ENCODE measurements at regions not wholly inside any gene's neighbourhood (a gene's known extent, or its start where the extent isn't known, plus 50 kb on each side); places are given as distances from the start of the nearest gene placed in this dataset.

- ChIA-PET CTCF (no interaction called here), POLR2A (ENCODE audit: low non-redundant PET) (no interaction called here)
- Histone ChIP-seq H3K36me3 (ENCODE audit: insufficient read depth, low read length, poor library complexity, severe bottlenecking) (no peaks in the 10 kb centered on the region), H3K4me1 (ENCODE audit: insufficient read depth, low read length, poor library complexity, severe bottlenecking) (no peaks in the 10 kb centered on the region), H3K4me3 (ENCODE audit: low read depth, low read length, poor library complexity, severe bottlenecking) (no peak overlapping the region), H3K27me3 (replicated peaks; ENCODE audit: insufficient read depth, low read depth, low read length, poor library complexity) (peaks cover 68% of the 10 kb centered on the region), H3K27ac (ENCODE audit: low read depth, low read length, poor library complexity, severe bottlenecking) (no peak overlapping the region), H3K9me3 (ENCODE audit: low read depth, low read length, poor library complexity, severe bottlenecking) (no peaks in the 10 kb centered on the region)
- intact Hi-C loops (cut with micrococcal nuclease; ENCODE audit: unreplicated experiment): no loop called here
- no TSS peak for BruUV-seq (replicated peaks)
- DNase-seq (ENCODE audit: low spot score): no peak
- TF ChIP-seq EZH2 (IDR thresholded peaks at IDR 0.05; ENCODE audit: borderline replicate concordance, low read depth, low read length, poor library complexity, severe bottlenecking): no peak
- no peak for TF ChIP-seq CTCF (conservative IDR thresholded peaks at IDR 0.05; ENCODE audit: low read depth, low read length)
Observed at GRCh38 chr2:88866756-88867155, 175.3 kb downstream of the RPIA start.

DNA sequence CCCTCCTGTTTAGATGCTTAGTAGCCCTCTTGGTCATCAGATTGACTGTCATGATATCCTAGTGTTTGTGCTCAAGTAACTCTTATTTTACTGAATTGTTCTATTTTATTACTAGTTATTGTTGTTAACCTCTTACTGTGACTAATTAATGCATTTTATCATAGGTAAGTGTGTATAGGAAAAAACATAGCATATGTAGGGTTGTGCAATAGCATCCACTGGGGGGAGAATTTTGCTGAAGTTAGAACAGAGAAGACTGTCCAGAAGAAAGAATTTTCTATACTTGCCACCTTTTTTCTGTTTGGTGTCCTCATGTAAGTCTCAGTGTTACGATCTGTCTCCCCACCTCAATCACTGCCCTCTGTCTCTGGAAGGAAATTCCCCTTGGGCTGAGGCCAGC lies 177.4 kb downstream of the RPIA start:
- no peak for DNase-seq (ENCODE audit: low spot score)
- CTCF ChIA-PET: no interaction called here
- Histone ChIP-seq H3K36me3 (ENCODE audit: insufficient read depth, low read length, poor library complexity, severe bottlenecking) (no peaks in the 10 kb centered on the region), H3K9me3 (ENCODE audit: low read depth, low read length, poor library complexity, severe bottlenecking) (no peaks in the 10 kb centered on the region), H3K27me3 (replicated peaks; ENCODE audit: insufficient read depth, low read depth, low read length, poor library complexity) (peaks cover 75% of the 10 kb centered on the region), H3K27ac (ENCODE audit: low read depth, low read length, poor library complexity, severe bottlenecking) (no peak overlapping the region), H3K4me1 (ENCODE audit: insufficient read depth, low read length, poor library complexity, severe bottlenecking) (no peaks in the 10 kb centered on the region), H3K4me3 (ENCODE audit: low read depth, low read length, poor library complexity, severe bottlenecking) (no peak overlapping the region)
- intact Hi-C loops (cut with micrococcal nuclease; ENCODE audit: unreplicated experiment): no loop called here
- no peak for TF ChIP-seq EZH2 (IDR thresholded peaks at IDR 0.05; ENCODE audit: borderline replicate concordance, low read depth, low read length, poor library complexity, severe bottlenecking)
- TF ChIP-seq CTCF (conservative IDR thresholded peaks at IDR 0.05; ENCODE audit: low read depth, low read length): no peak
- POLR2A ChIA-PET (ENCODE audit: low non-redundant PET): no interaction called here
- BruUV-seq (replicated peaks): no TSS peak

- no peak for DNase-seq (ENCODE audit: low spot score)
- Histone ChIP-seq H3K4me1 (ENCODE audit: insufficient read depth, low read length, poor library complexity, severe bottlenecking) (no peaks in the 10 kb centered on the region), H3K27me3 (replicated peaks; ENCODE audit: insufficient read depth, low read depth, low read length, poor library complexity) (peaks cover 60% of the 10 kb centered on the region), H3K36me3 (ENCODE audit: insufficient read depth, low read length, poor library complexity, severe bottlenecking) (no peaks in the 10 kb centered on the region), H3K9me3 (ENCODE audit: low read depth, low read length, poor library complexity, severe bottlenecking) (no peaks in the 10 kb centered on the region), H3K4me3 (ENCODE audit: low read depth, low read length, poor library complexity, severe bottlenecking) (no peak overlapping the region), H3K27ac (ENCODE audit: low read depth, low read length, poor library complexity, severe bottlenecking) (no peak overlapping the region)
- TF ChIP-seq EZH2 (IDR thresholded peaks at IDR 0.05; ENCODE audit: borderline replicate concordance, low read depth, low read length, poor library complexity, severe bottlenecking) (no peak), CTCF (conservative IDR thresholded peaks at IDR 0.05; ENCODE audit: low read depth, low read length) (no peak)
- intact Hi-C loops (cut with micrococcal nuclease; ENCODE audit: unreplicated experiment): no loop called here
- CTCF ChIA-PET: no interaction called here
- POLR2A ChIA-PET (ENCODE audit: low non-redundant PET): no interaction called here
- no TSS peak for BruUV-seq (replicated peaks)
Observed at GRCh38 chr2:88870267-88870839, 178.9 kb downstream of the RPIA start.

Data from A673 (cell line).